ENCODE measurements at regions not wholly inside any gene's neighbourhood (a gene's known extent, or its start where the extent isn't known, plus 50 kb on each side); places are given as distances from the start of the nearest gene placed in this dataset.
A peak's percentile ranks its signal among the peaks of the same experiment; 100 is the strongest.

DNA sequence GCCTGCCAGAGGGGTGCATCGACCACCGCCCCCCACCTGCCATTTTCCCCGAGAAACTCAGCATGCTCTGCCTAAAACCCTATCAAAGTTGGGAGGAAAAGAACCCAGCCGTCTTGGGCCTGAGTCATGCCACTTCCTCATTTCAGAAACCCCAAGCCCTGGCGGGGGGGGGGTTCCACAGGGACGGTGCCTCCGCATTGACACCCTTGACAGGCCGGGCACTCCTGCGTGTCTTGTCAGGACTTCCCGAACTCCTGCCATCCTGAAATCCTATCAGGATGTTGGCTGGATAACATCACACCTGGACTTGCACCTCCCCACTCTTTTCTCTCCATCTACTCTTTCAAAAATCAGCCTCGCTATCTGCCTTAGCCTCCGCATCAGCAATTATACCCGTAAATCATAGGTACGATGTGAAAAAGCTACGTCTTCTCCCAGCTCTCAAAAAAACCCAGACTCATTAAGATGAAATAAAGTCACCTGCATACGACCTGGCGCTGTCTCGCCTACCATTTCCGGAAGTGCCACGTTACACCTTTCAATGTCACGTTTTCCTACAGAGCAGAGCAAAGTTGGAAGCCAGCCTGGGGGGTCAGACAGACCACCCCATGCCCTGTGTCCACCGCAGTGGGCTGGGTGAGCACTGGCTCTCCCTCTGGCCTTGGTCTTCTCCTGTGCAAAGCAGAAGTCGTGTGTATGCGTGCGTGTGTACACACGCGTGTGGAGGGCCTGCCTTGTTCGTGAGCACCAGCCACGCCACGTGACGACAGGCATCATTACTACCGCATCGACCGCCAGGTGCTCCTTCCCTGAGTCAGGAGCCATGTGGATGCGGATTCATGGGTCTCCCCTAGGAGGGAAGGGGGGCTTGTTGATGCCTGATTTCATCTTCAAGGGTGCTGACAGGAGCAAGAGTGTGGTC is 96.7 kb downstream of the RFLNA start:
- Histone ChIP-seq H3K4me1 (ENCODE audit: low read length) (peaks cover 28% of the 10 kb centered on the region), H3K36me3 (replicated peaks; ENCODE audit: low read depth, low read length) (peaks cover 25% of the 10 kb centered on the region), H3K9me3 (ENCODE audit: insufficient read depth, low read length) (no peaks in the 10 kb centered on the region), H3K27me3 (ENCODE audit: low read depth, low read length) (no peaks in the 10 kb centered on the region), H3K4me3 (ENCODE audit: low read length) (peak overlapping the region; percentile 67), H4K20me1 (ENCODE audit: insufficient read depth, low read length) (peaks cover 55% of the 10 kb centered on the region), H3K79me2 (ENCODE audit: low read length) (no peaks in the 10 kb centered on the region), H3K27ac (ENCODE audit: low read length) (peak overlapping the region; percentile 73), H2AFZ (ENCODE audit: low read depth, low read length) (no peak overlapping the region), H3K4me2 (ENCODE audit: low read length) (peak overlapping the region; percentile 91), H3K9ac (ENCODE audit: low read length) (peak overlapping the region; percentile 58; the same call in 1 of the 2 replicates)
- TF ChIP-seq, protein P1, sequence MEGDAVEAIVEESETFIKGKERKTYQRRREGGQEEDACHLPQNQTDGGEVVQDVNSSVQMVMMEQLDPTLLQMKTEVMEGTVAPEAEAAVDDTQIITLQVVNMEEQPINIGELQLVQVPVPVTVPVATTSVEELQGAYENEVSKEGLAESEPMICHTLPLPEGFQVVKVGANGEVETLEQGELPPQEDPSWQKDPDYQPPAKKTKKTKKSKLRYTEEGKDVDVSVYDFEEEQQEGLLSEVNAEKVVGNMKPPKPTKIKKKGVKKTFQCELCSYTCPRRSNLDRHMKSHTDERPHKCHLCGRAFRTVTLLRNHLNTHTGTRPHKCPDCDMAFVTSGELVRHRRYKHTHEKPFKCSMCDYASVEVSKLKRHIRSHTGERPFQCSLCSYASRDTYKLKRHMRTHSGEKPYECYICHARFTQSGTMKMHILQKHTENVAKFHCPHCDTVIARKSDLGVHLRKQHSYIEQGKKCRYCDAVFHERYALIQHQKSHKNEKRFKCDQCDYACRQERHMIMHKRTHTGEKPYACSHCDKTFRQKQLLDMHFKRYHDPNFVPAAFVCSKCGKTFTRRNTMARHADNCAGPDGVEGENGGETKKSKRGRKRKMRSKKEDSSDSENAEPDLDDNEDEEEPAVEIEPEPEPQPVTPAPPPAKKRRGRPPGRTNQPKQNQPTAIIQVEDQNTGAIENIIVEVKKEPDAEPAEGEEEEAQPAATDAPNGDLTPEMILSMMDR (IDR thresholded peaks at IDR 0.05; ENCODE audit: low read depth, low read length) = no peak
- no peak for TF ChIP-seq EZH2phosphoT487 (IDR thresholded peaks at IDR 0.05; ENCODE audit: low read depth)

DNA sequence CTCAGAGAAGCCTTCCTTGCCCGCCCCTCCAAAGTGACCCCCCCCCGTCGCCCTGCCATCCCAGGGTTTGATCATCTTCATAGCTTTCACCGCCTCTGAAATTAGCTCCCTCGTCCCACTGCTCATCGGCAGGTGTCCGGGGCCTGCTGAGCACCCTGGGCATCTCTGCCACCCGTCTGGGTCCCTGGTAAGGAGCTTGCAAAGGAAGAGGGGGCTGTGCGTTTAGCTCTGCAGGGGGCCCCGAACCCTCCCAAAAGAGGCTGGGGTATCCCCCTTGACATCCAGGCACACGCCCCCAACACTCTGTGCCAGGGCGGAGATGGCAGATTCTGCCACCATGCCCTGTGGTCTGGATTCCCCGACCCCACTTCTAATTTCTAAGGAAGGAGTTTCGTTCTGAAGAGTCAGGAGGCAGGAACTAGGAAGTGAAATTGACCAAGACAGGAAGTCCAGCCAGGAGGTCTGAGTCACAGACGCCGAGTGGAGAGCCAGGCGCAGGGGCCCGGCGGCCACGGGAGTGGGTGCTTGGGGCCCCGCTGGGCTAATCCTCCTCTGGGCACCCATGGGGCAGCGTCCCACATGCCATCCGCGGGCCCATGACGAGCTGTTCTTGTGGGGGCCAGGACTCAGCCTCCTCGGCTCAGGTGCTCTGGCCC is 95.7 kb downstream of the RFLNA start:
- Histone ChIP-seq H3K4me2 (ENCODE audit: low read length) (peak overlapping the region; percentile 91), H2AFZ (ENCODE audit: low read depth, low read length) (no peak overlapping the region), H3K27ac (ENCODE audit: low read length) (peak overlapping the region; percentile 73), H3K4me3 (ENCODE audit: low read length) (peak overlapping the region; percentile 67), H3K9me3 (ENCODE audit: insufficient read depth, low read length) (no peaks in the 10 kb centered on the region), H3K36me3 (replicated peaks; ENCODE audit: low read depth, low read length) (peaks cover 28% of the 10 kb centered on the region), H4K20me1 (ENCODE audit: insufficient read depth, low read length) (peaks cover 46% of the 10 kb centered on the region), H3K4me1 (ENCODE audit: low read length) (peaks cover 28% of the 10 kb centered on the region), H3K9ac (ENCODE audit: low read length) (peak overlapping the region; percentile 58), H3K79me2 (ENCODE audit: low read length) (no peaks in the 10 kb centered on the region), H3K27me3 (ENCODE audit: low read depth, low read length) (no peaks in the 10 kb centered on the region)
- no peak for TF ChIP-seq EZH2phosphoT487 (IDR thresholded peaks at IDR 0.05; ENCODE audit: low read depth)
- TF ChIP-seq, protein P1 (IDR thresholded peaks at IDR 0.05; ENCODE audit: low read depth, low read length) = no peak

DNA sequence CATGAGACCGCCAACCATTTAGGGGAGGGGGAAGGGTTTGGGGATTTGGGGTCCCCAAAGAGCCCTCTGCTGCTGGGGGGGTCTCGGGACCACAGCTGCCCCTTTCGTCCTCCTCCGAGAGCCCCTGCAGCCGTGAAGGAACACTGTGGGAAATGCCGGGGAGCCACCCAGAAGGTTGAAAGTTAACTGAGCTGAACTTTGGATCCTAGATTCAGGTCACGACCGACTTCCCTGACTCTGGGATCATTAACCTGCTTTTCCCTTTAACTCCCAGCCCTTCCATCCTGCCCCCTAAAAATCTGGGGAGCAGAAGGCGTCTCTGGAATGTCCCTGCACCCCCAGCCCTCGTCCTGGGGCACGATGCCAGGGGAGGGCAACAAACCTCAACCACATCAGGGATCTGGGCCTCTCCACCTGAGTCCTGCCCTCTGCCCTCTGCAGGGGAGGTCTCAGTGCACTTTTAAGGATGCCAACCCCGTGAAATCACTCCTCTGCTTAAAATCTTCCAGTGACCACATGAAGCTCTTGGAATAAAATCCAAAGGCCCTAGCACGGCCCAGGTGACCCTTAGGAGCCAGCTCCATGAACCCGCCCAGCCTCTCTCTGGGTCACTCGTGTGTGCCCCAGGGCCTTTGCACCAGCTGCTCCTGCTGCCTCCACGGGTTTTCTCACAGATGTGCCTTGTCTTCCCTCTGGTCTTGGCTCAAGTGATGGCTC is 95.0 kb downstream of the RFLNA start:
- H3K27me3 ChIP-seq (ENCODE audit: low read depth, low read length) = no peaks in the 10 kb centered on the region
- H3K9ac ChIP-seq (ENCODE audit: low read length) = no peak overlapping the region
- peaks cover 27% of the 10 kb centered on the region for H3K36me3 ChIP-seq (replicated peaks; ENCODE audit: low read depth, low read length)
- no peaks in the 10 kb centered on the region for H3K9me3 ChIP-seq (ENCODE audit: insufficient read depth, low read length)
- H3K4me1 ChIP-seq (ENCODE audit: low read length) = peaks cover 28% of the 10 kb centered on the region
- H3K4me2 ChIP-seq (ENCODE audit: low read length) = peak overlapping the region; percentile 91; the same call in 1 of the 2 replicates
- TF ChIP-seq EZH2phosphoT487 (IDR thresholded peaks at IDR 0.05; ENCODE audit: low read depth) = no peak
- TF ChIP-seq, protein P1 (IDR thresholded peaks at IDR 0.05; ENCODE audit: low read depth, low read length) = no peak
- H3K79me2 ChIP-seq (ENCODE audit: low read length) = no peaks in the 10 kb centered on the region
- H3K4me3 ChIP-seq (ENCODE audit: low read length) = no peak overlapping the region
- H2AFZ ChIP-seq (ENCODE audit: low read depth, low read length) = no peak overlapping the region
- H4K20me1 ChIP-seq (ENCODE audit: insufficient read depth, low read length) = peaks cover 39% of the 10 kb centered on the region
- no peak overlapping the region for H3K27ac ChIP-seq (ENCODE audit: low read length)

All from OCI-LY3 (cell line).